ENCODE measurements at regions not wholly inside any gene's neighbourhood (a gene's known extent, or its start where the extent isn't known, plus 50 kb on each side); places are given as distances from the start of the nearest gene placed in this dataset.

DNA sequence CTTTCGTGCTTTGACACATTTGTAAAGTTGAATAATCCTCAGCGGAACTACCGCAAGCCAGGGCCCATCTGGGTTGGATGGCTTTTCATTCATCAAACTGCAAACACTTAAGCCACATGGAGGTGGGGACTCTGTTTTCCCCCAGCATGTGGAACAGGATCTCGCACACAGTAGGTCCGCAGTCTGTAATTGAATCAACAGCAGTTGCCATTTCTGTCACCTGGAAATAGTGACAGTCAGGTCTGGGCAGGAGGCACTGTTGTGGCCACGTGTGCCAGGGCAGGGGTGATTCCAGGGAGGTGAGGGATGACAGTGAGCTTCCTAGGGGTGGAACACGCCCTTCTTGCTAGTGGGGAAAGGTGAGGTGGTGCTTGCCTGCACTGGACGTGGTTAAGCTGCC, 50.7 kb upstream of the ANO1 start:
- H3K9me3 ChIP-seq, result peaks cover 0 to 4% (median 0%) of the 10 kb centered on the region in 8 donors
- 79 to 88% (median 82%) methylated on average over 8 of the region's 8 CpGs for WGBS, 5 donors
- H3K36me3 ChIP-seq, result no peaks in the 10 kb centered on the region
- DNase-seq, result no peak
- TF ChIP-seq POLR2A (IDR thresholded peaks at IDR 0.05) (no peak), CTCF (IDR thresholded peaks at IDR 0.05 in 8 of 11, conservative IDR thresholded peaks at IDR 0.05 in 3 of 11) (no peak), POLR2AphosphoS5 (IDR thresholded peaks at IDR 0.05) (no peak)
- H3K27ac ChIP-seq, result no peak overlapping the region
- no peaks in the 10 kb centered on the region for H3K4me1 ChIP-seq
- H3K27me3 ChIP-seq (replicated peaks in 1 of 7), result peaks cover 0 to 9% (median 0%) of the 10 kb centered on the region in 7 donors
- intact Hi-C loops (cut with DNase I; ENCODE audit: low total_unique reads), result no loop called here
- no peak overlapping the region for H3K4me3 ChIP-seq

GRCh38 chr11:70028147-70028855, 49.8 kb upstream of the ANO1 start:
- H3K9me3 ChIP-seq, result peaks cover 0 to 4% (median 0%) of the 10 kb centered on the region in 8 donors
- H3K4me3 ChIP-seq, result no peak overlapping the region
- 72 to 86% (median 77%) methylated on average over 12 of the region's 12 CpGs for WGBS, 5 donors
- H3K4me1 ChIP-seq, result no peaks in the 10 kb centered on the region
- H3K27ac ChIP-seq, result no peak overlapping the region
- intact Hi-C loops (cut with DNase I; ENCODE audit: low total_unique reads), result no loop called here
- H3K27me3 ChIP-seq (replicated peaks in 1 of 7), result peaks cover 0 to 9% (median 0%) of the 10 kb centered on the region in 7 donors
- TF ChIP-seq CTCF (IDR thresholded peaks at IDR 0.05 in 8 of 11, conservative IDR thresholded peaks at IDR 0.05 in 3 of 11) (no peak), POLR2AphosphoS5 (IDR thresholded peaks at IDR 0.05) (no peak), POLR2A (IDR thresholded peaks at IDR 0.05) (no peak)
- H3K36me3 ChIP-seq, result no peaks in the 10 kb centered on the region
- DNase-seq, result no peak

Data from spleen (tissue), 11 donors.